ENCODE measurements at regions not wholly inside any gene's neighbourhood (a gene's known extent, or its start where the extent isn't known, plus 50 kb on each side); places are given as distances from the start of the nearest gene placed in this dataset.

- H3K9ac ChIP-seq (ENCODE audit: insufficient read depth in 1 of 2, low read depth in 2 of 2, low read length in 2 of 2) = no peak overlapping the region
- ChIA-PET CTCF (ENCODE audit: low intra/inter-chr PET ratio) (no interaction called here), POLR2A (no interaction called here)
- H3K27me3 ChIP-seq (ENCODE audit: control insufficient read depth in 2 of 2, insufficient read depth in 2 of 2, low read length in 2 of 2) = no peaks in the 10 kb centered on the region
- in situ Hi-C loops (cut with MboI) (no loop called here), intact Hi-C loops (cut with micrococcal nuclease) (no loop called here)
- ATAC-seq = no peak
- H3K9me1 ChIP-seq (ENCODE audit: control insufficient read depth, insufficient read depth, low read length) = no peaks in the 10 kb centered on the region
- no peaks in the 10 kb centered on the region for H3K36me3 ChIP-seq (ENCODE audit: control insufficient read depth, insufficient read depth, low read length)
- 0% methylated on average over 1 of the region's 1 CpG for WGBS (ENCODE audit: insufficient coverage, low coverage, missing lambda C conversion rate)
- no peak overlapping the region for H2AFZ ChIP-seq (ENCODE audit: low read depth, low read length)
- H3K4me2 ChIP-seq (ENCODE audit: insufficient read depth, low read length) = no peak overlapping the region
- H3K4me3 ChIP-seq = no peak overlapping the region
- H3K27ac ChIP-seq (ENCODE audit: extremely low read depth, low read depth, low read length) = no peak overlapping the region
- DNase-seq (ENCODE audit: extremely low read depth in 1 of 4, low spot score in 3 of 4) = no peak
- no peaks in the 10 kb centered on the region for H3K9me3 ChIP-seq (replicated peaks; ENCODE audit: control insufficient read depth, insufficient read depth, low read depth, low read length)
- no peak for FAIRE-seq
- H3K79me2 ChIP-seq (ENCODE audit: control insufficient read depth, insufficient read depth, low read length) = no peaks in the 10 kb centered on the region
- no peaks in the 10 kb centered on the region for H4K20me1 ChIP-seq (replicated peaks; ENCODE audit: control insufficient read depth, insufficient read depth, low read length)
- no peaks in the 10 kb centered on the region for H3K4me1 ChIP-seq (replicated peaks in 1 of 2; ENCODE audit: control insufficient read depth in 2 of 2, insufficient read depth in 2 of 2, low read length in 2 of 2)
- BruUV-seq (replicated peaks) = no TSS peak
- TF ChIP-seq BCLAF1 (IDR thresholded peaks at IDR 0.05; ENCODE audit: borderline replicate concordance in 1 of 2, control insufficient read depth in 1 of 2, low read depth in 2 of 2, low read length in 1 of 2) = no peak
- no peak for TF ChIP-seq ATF6 (CRISPR knock-in tag; IDR thresholded peaks at IDR 0.05)
- TF ChIP-seq, protein P1, sequence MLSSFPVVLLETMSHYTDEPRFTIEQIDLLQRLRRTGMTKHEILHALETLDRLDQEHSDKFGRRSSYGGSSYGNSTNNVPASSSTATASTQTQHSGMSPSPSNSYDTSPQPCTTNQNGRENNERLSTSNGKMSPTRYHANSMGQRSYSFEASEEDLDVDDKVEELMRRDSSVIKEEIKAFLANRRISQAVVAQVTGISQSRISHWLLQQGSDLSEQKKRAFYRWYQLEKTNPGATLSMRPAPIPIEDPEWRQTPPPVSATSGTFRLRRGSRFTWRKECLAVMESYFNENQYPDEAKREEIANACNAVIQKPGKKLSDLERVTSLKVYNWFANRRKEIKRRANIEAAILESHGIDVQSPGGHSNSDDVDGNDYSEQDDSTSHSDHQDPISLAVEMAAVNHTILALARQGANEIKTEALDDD (IDR thresholded peaks at IDR 0.05) = no peak
- TF ChIP-seq BMI1 (IDR thresholded peaks at IDR 0.05; ENCODE audit: low read length) = no peak
- no peak for TF ChIP-seq SNAPC5 (CRISPR knock-in tag; IDR thresholded peaks at IDR 0.05)
- TF ChIP-seq GATAD2A (IDR thresholded peaks at IDR 0.05) = no peak
- no peak for TF ChIP-seq PURB (CRISPR knock-in tag; IDR thresholded peaks at IDR 0.05; ENCODE audit: low read depth)
- TF ChIP-seq ZBTB5 (IDR thresholded peaks at IDR 0.05) = no peak
- no peak for TF ChIP-seq ADNP (tag; IDR thresholded peaks at IDR 0.05)
- TF ChIP-seq ZNF57 (CRISPR knock-in tag; IDR thresholded peaks at IDR 0.05) = no peak
These were observed 67.6 kb downstream of the HTR1A start for GRCh38 chr5:63894690-63895089.

Measured in K562 (cell line).